ENCODE measurements at regions not wholly inside any gene's neighbourhood (a gene's known extent, or its start where the extent isn't known, plus 50 kb on each side); places are given as distances from the start of the nearest gene placed in this dataset.

GRCh38 chr9:24738421-24738961 lies 192.8 kb upstream of the IZUMO3 start:
- no peak for TF ChIP-seq NFE2L2 (IDR thresholded peaks at IDR 0.05; ENCODE audit: low read depth, low read length)
- TF ChIP-seq FOS (IDR thresholded peaks at IDR 0.05; ENCODE audit: low read depth, low read length), result no peak
- TF ChIP-seq MAFK (IDR thresholded peaks at IDR 0.05; ENCODE audit: low read depth, low read length), result no peak
- TF ChIP-seq RCOR1 (IDR thresholded peaks at IDR 0.05; ENCODE audit: insufficient replicate concordance, low read length), result no peak
- no peak for TF ChIP-seq CTCF (conservative IDR thresholded peaks at IDR 0.05; ENCODE audit: low read depth, low read length)
- TF ChIP-seq ELK1 (IDR thresholded peaks at IDR 0.05; ENCODE audit: borderline replicate concordance, low read depth, low read length), result no peak
- TF ChIP-seq RFX5 (IDR thresholded peaks at IDR 0.05; ENCODE audit: low read depth, low read length), result no peak
- no peak for TF ChIP-seq CHD1 (IDR thresholded peaks at IDR 0.05; ENCODE audit: low read depth, low read length)
- Histone ChIP-seq H3K9me1 (ENCODE audit: insufficient read depth, low read length) (no peaks in the 10 kb centered on the region), H2BK20ac (ENCODE audit: low read depth, low read length) (no peak overlapping the region), H4K20me1 (ENCODE audit: insufficient read depth, low read length) (no peaks in the 10 kb centered on the region), H3K9ac (ENCODE audit: low read depth, low read length) (no peak overlapping the region), H4K8ac (ENCODE audit: low read depth in 2 of 2, low read length in 2 of 2) (no peak overlapping the region), H3K4ac (ENCODE audit: low read depth, low read length) (no peak overlapping the region), H3K4me1 (ENCODE audit: control insufficient read depth, insufficient read depth, low read length) (no peaks in the 10 kb centered on the region), H3K27me3 (ENCODE audit: control insufficient read depth, insufficient read depth, low read length) (no peaks in the 10 kb centered on the region), H2BK120ac (ENCODE audit: low read depth, low read length) (no peak overlapping the region), H2AK9ac (replicated peaks; ENCODE audit: low read depth, low read length, poor library complexity) (no peak overlapping the region), H3K79me1 (ENCODE audit: low read depth in 1 of 2, low read length in 2 of 2) (no peaks in the 10 kb centered on the region), H3K56ac (ENCODE audit: extremely low read depth, insufficient read depth, low read length) (no peak overlapping the region), H2AFZ (replicated peaks; ENCODE audit: low read length, poor library complexity) (no peak overlapping the region), H3K23ac (ENCODE audit: low read depth, low read length) (no peak overlapping the region), H2AK5ac (ENCODE audit: low read depth, low read length) (no peak overlapping the region), H3K27ac (ENCODE audit: insufficient read depth, low read length) (no peak overlapping the region), H4K5ac (ENCODE audit: low read depth, low read length) (no peak overlapping the region), H3K9me3 (ENCODE audit: control insufficient read depth, insufficient read depth, low read length) (peaks cover 3% of the 10 kb centered on the region; the same call in 1 of the 2 replicates), H3K4me2 (ENCODE audit: low read depth, low read length) (no peak overlapping the region), H3K4me3 (ENCODE audit: insufficient read depth, low read depth, low read length) (no peak overlapping the region), H3K18ac (ENCODE audit: low read depth, low read length) (no peak overlapping the region), H2BK15ac (ENCODE audit: low read depth, low read length) (no peak overlapping the region), H3K14ac (replicated peaks; ENCODE audit: low read depth, low read length) (no peak overlapping the region), H3K36me3 (ENCODE audit: control insufficient read depth, insufficient read depth, low read length) (no peaks in the 10 kb centered on the region), H4K91ac (ENCODE audit: insufficient read depth, low read depth, low read length) (no peak overlapping the region), H2BK5ac (ENCODE audit: low read depth, low read length, poor library complexity, severe bottlenecking) (no peak overlapping the region)
- DNase-seq (no peak), ATAC-seq (ENCODE audit: low read depth) (no peak)
- ChIA-PET CTCF (no interaction called here), POLR2A (ENCODE audit: unreplicated experiment) (no interaction called here)
- WGBS, 2 experiments (ENCODE audit: extremely low coverage in 2 of 2, insufficient read length in 1 of 2), result 84% methylated on average over 8 of the region's 29 CpGs; no CpG with 5 or more reads in 1 of the 2 experiments
- no TSS peak for BruUV-seq (replicated peaks)
- in situ Hi-C loops (cut with MboI; ENCODE audit: low sequenced_read_pairs), result no loop called here
- intact Hi-C loops (cut with micrococcal nuclease), result no loop called here
- dilution Hi-C loops (cut with HindIII; ENCODE audit: low sequenced_read_pairs, unreplicated experiment), result no loop called here

Measured in IMR-90 (cell line).